ENCODE measurements at regions not wholly inside any gene's neighbourhood (a gene's known extent, or its start where the extent isn't known, plus 50 kb on each side); places are given as distances from the start of the nearest gene placed in this dataset.

- TF ChIP-seq EZH2 (IDR thresholded peaks at IDR 0.05; ENCODE audit: insufficient read depth, poor library complexity, severe bottlenecking): no peak
- TF ChIP-seq EZH2phosphoT487 (IDR thresholded peaks at IDR 0.05; ENCODE audit: insufficient read depth, low read depth): no peak
These were observed 111.5 kb upstream of the APP start for GRCh38 chr21:26282058-26282457.
